Nephron progenitor cell (in vitro differentiated cells): ENCODE measurements at regions not wholly inside any gene's neighbourhood (a gene's known extent, or its start where the extent isn't known, plus 50 kb on each side); places are given as distances from the start of the nearest gene placed in this dataset.

Experiments
- DNase-seq: peaks from one replicate; pipeline ENCODE4 v3.0.0; 2021
- H3K27ac Mint-ChIP-seq: 2 replicates; pipeline ENCODE4 v1.8.0; 2021; ENCODE audit warnings: mild to moderate bottlenecking, moderate library complexity, mixed read lengths
- H3K27me3 Mint-ChIP-seq: 2 replicates; pipeline ENCODE4 v1.8.0; 2021; ENCODE audit warnings: mild to moderate bottlenecking, low read depth, mixed read lengths; ENCODE audit not compliant: poor library complexity
- H3K36me3 Mint-ChIP-seq: 2 replicates; pipeline ENCODE4 v1.8.0; 2021; ENCODE audit warnings: low read depth, mixed read lengths
- H3K4me1 Mint-ChIP-seq: 2 replicates; pipeline ENCODE4 v1.8.0; 2021; ENCODE audit warnings: mixed read lengths
- H3K4me3 Mint-ChIP-seq: 2 replicates; pipeline ENCODE4 v1.8.0; 2021; ENCODE audit warnings: mild to moderate bottlenecking, moderate library complexity, mixed read lengths
- H3K9me3 Mint-ChIP-seq: 2 replicates; pipeline ENCODE4 v1.8.0; 2021; ENCODE audit warnings: mild to moderate bottlenecking, moderate library complexity, mixed read lengths
- TF ChIP-seq, protein P1 (sequence below): fragments of 200-600 bp; sonication (generic); IDR thresholded peaks from 2 replicates; pipeline ENCODE4 v1.5.0; 2021; ENCODE audit warnings: antibody characterized with exemption

DNA sequence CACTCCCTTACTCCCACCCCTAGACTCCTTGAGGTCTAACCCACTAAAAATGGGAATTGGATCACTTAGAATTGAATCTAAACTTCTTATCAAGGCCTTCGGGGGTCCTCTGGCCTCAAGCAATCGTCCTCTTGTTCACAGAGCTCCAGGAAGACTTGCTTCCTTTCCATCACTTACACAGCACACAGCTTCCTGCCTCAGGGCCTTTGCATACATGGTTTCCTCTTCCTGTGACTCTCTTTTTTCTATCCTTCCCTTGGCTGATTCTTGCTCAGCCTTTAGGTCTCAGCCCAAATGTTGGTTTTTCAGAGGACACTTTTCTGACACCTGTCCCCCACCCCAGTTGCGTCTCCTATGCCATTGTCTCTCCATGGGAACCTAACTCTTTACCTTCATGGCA, 50.0 kb upstream of the ALDH1B1 start:
- Mint-ChIP-seq H3K27me3 (peaks cover 32% of the 10 kb centered on the region), H3K27ac (no peak overlapping the region), H3K4me1 (peaks cover 31% of the 10 kb centered on the region), H3K36me3 (no peaks in the 10 kb centered on the region), H3K9me3 (peaks cover 10% of the 10 kb centered on the region), H3K4me3 (no peak overlapping the region)
- DNase-seq: no peak
- TF ChIP-seq, protein P1, sequence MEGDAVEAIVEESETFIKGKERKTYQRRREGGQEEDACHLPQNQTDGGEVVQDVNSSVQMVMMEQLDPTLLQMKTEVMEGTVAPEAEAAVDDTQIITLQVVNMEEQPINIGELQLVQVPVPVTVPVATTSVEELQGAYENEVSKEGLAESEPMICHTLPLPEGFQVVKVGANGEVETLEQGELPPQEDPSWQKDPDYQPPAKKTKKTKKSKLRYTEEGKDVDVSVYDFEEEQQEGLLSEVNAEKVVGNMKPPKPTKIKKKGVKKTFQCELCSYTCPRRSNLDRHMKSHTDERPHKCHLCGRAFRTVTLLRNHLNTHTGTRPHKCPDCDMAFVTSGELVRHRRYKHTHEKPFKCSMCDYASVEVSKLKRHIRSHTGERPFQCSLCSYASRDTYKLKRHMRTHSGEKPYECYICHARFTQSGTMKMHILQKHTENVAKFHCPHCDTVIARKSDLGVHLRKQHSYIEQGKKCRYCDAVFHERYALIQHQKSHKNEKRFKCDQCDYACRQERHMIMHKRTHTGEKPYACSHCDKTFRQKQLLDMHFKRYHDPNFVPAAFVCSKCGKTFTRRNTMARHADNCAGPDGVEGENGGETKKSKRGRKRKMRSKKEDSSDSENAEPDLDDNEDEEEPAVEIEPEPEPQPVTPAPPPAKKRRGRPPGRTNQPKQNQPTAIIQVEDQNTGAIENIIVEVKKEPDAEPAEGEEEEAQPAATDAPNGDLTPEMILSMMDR: no peak

DNA sequence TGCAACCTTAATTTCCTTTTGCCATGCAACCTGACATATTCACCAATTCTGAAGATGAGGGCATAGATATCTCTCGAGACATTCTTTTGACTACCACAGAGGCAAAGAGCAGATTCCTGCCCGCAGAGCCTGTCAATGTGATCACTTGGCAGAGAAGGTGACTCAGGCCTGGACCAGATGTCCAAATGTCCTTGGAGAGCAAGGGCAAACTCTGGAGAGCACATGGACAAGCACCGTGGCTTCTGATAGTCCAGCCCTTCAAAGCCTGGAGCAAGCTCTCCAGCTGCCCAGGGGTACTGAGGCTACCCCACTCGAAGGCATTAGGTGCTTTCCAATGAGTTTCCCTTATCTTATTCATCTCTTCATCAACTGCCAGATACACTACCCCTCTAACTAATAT, 50.4 kb upstream of the ALDH1B1 start:
- Mint-ChIP-seq H3K36me3 (no peaks in the 10 kb centered on the region), H3K4me1 (peaks cover 36% of the 10 kb centered on the region), H3K4me3 (no peak overlapping the region), H3K27ac (no peak overlapping the region), H3K27me3 (peaks cover 28% of the 10 kb centered on the region), H3K9me3 (peaks cover 10% of the 10 kb centered on the region)
- no peak for DNase-seq
- TF ChIP-seq, protein P1: no peak

DNA sequence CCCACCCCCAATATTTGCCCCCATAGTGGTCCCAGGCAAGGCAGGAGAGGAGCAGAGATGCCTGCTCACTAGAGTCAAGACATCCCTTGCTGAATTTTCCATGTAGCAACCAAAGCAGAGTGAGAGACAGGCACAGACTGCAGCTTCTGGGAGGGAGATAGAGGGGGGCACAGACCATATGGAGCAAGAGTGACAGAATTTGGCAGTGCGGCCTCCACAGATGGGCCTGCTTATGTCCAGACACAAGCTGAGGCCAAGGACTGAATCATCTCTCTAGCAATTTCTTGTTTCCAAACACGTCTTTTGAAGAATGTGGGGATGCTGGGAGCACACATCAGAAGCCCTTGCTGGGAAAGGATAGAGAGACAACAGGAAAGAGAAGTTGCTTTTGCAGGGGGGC, 53.0 kb upstream of the ALDH1B1 start:
- H3K27ac Mint-ChIP-seq: no peak overlapping the region

DNA sequence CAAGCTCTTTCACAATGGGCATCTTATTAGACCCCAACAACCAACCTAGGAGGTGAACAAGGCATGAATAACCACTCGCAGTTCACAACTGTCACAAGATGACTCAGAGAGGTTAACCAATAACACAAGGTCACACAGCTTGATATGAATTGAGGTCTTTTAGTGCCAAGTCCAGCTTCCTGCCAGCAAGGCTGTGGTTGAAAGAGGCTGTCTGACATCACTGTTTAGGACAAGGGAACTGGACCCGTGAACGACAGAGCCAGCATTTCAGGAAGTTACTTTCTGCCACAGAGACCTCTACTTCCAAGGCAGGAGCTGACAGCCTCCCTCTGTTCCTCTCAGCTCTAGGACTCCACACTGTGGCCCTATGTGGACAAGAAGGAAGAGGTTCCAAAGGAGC, 53.4 kb upstream of the ALDH1B1 start:
- Mint-ChIP-seq H3K4me1 (peaks cover 15% of the 10 kb centered on the region), H3K4me3 (no peak overlapping the region), H3K27ac (no peak overlapping the region), H3K36me3 (no peaks in the 10 kb centered on the region), H3K9me3 (peaks cover 10% of the 10 kb centered on the region), H3K27me3 (peaks cover 29% of the 10 kb centered on the region)
- DNase-seq: no peak
- TF ChIP-seq, protein P1: no peak

More for the DNA sequence above, 53.0 kb upstream of the ALDH1B1 start:
- H3K9me3 Mint-ChIP-seq: peaks cover 10% of the 10 kb centered on the region
- H3K4me1 Mint-ChIP-seq: peaks cover 19% of the 10 kb centered on the region
- no peak overlapping the region for H3K4me3 Mint-ChIP-seq
- DNase-seq: no peak
- H3K27me3 Mint-ChIP-seq: peaks cover 29% of the 10 kb centered on the region
- H3K36me3 Mint-ChIP-seq: no peaks in the 10 kb centered on the region
- TF ChIP-seq, protein P1: no peak

DNA sequence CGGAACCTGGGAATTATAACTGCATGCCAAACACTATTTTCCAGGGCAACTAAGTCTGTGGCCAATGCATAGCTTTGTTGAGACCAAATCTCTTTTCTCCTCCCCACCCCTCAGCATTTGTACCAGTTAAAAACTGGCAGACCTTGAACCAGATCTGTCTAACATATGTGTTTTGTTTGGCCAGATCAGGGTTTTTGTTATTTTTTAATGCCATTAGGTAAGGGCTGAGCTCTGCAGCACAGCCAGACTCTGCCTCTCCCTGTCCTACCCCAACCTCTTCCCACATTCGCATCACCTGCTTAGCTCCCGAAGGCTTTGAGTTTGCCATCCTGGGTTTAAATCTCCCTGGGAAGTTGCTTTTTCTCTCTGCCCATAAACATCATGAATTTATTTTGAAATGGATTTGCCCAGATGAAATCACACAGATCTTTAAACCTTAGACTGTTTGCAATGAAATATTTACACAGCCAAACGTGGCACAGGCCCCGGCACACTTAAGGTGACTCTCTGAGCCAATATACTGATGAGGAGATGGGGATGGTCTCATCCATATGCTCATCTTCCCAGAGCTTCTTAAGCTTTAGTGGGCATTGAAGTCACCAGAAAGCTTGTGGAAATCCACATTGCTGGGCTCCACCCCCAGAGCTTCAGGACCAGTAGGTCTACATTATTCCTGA, 54.0 kb upstream of the ALDH1B1 start:
- TF ChIP-seq, protein P1: no peak
- H3K4me3 Mint-ChIP-seq: no peak overlapping the region
- H3K27ac Mint-ChIP-seq: no peak overlapping the region
- H3K9me3 Mint-ChIP-seq: peaks cover 10% of the 10 kb centered on the region
- H3K27me3 Mint-ChIP-seq: peaks cover 27% of the 10 kb centered on the region
- H3K36me3 Mint-ChIP-seq: no peaks in the 10 kb centered on the region
- peaks cover 15% of the 10 kb centered on the region for H3K4me1 Mint-ChIP-seq
- DNase-seq: no peak

DNA sequence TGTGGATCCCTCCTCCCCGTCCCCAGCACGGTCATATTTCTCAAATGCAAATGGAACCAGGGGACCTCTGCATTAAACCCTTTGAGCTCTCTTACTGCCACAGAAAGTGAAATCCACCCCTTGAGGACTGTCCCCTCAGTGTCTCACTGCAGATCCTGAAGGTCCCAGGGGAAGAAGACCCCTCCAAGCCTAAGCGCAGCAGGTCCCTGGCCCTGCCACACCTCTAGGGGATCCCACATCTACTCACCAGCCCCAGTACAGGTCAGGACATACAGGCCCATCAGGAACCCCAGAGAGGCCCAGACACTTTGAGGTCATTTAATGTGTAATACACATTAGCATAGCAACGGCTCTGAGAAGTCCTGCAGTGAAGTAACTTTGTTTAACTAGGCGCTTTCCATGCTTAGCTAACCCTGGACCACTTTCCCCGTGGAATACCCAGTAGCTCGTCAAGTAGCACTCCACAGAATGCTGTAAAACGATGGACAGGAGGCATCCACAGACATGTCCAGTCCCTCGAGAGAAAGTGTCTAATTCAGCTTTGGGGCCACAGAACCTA, 54.7 kb upstream of the ALDH1B1 start:
- Mint-ChIP-seq H3K27ac (no peak overlapping the region), H3K4me1 (peaks cover 15% of the 10 kb centered on the region), H3K27me3 (peaks cover 27% of the 10 kb centered on the region), H3K9me3 (peaks cover 10% of the 10 kb centered on the region), H3K36me3 (no peaks in the 10 kb centered on the region), H3K4me3 (no peak overlapping the region)
- TF ChIP-seq, protein P1: no peak
- DNase-seq: no peak
